ENCODE measurements at regions not wholly inside any gene's neighbourhood (a gene's known extent, or its start where the extent isn't known, plus 50 kb on each side); places are given as distances from the start of the nearest gene placed in this dataset.

DNA sequence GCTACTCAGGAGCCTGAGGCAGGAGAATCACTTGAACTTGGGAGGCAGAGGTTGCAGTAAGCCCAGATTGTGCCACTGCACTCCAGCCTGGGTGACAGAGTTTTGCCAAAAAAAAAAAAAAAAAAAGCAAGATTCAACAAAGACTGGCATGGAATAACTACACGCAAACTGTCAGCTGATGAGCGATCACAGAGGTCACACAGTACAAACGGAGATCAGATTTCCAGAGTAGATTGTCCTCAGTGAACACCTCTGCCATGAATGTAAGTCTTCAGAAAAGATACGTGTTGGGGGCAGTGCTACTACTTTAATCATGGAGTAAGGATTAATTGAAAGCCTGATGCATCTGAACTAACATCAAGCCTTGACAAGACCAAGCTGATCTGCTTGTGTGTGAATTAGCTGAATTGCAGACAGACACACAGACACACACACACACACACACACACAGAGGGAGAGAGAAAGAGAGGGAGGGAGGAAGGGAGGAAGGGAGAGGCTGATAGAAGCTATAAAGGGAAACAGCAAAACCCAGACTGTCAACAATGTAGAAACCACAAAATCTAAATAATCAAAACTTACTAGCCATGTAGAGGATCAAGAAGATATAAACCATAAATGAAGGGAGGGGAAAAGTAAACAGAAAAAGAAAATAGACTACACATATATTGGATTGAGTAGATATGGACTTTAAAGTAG, 222.9 kb upstream of the ZNF462 start:
- ATAC-seq = peak in 2 of 4 donors; percentile 42 to 44
- no peak overlapping the region for H3K27ac ChIP-seq
- peaks cover 2% of the 10 kb centered on the region for H3K4me1 ChIP-seq
- no peaks in the 10 kb centered on the region for H3K27me3 ChIP-seq (ENCODE audit: insufficient read depth in 3 of 3, low read length in 2 of 3)
- intact Hi-C loops (cut with DNase I) = no loop called here
- H3K36me3 ChIP-seq (ENCODE audit: insufficient read depth in 1 of 2, low read depth in 1 of 2) = no peaks in the 10 kb centered on the region
- TF ChIP-seq, protein P1, sequence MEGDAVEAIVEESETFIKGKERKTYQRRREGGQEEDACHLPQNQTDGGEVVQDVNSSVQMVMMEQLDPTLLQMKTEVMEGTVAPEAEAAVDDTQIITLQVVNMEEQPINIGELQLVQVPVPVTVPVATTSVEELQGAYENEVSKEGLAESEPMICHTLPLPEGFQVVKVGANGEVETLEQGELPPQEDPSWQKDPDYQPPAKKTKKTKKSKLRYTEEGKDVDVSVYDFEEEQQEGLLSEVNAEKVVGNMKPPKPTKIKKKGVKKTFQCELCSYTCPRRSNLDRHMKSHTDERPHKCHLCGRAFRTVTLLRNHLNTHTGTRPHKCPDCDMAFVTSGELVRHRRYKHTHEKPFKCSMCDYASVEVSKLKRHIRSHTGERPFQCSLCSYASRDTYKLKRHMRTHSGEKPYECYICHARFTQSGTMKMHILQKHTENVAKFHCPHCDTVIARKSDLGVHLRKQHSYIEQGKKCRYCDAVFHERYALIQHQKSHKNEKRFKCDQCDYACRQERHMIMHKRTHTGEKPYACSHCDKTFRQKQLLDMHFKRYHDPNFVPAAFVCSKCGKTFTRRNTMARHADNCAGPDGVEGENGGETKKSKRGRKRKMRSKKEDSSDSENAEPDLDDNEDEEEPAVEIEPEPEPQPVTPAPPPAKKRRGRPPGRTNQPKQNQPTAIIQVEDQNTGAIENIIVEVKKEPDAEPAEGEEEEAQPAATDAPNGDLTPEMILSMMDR (IDR thresholded peaks at IDR 0.05) = no peak
- DNase-seq = no peak
- WGBS, 3 donors = 50 to 67% (median 52%) methylated on average over 4 of the region's 4 CpGs
- no peak overlapping the region for H3K4me3 ChIP-seq
- H3K9me3 ChIP-seq = no peaks in the 10 kb centered on the region

DNA sequence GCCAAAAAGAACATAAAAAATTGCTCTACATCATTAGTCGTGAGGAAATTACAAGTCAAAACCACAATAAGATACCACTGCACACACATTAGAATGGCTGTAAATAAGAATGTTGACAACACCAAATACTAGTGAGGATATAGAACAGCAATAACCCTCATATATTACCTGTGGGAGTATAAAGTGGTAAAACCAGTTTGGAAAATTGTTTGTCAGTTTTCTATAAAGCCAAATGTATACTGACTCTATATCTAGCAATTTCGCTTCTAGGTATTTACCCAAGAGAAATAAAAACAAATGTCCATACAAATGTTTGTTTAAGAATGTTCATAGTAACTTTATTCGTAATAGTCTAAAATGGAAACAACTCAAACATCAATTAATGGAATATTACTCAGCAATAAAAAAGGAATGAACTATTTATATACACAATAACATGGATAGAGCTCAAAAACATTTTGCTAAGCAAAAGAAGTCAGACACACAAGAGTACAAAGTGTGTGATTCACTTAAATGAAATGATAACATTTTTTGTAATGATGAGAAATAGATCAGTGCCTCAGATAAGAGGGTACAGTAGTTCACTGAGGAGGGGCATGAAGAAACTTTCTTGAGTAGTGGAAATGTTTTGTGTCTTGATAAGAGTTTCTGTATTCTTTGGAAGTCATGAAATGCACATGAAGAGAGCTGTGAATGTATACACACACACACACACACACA, 219.6 kb upstream of the ZNF462 start:
- ATAC-seq = no peak
- no peak overlapping the region for H3K27ac ChIP-seq
- H3K4me3 ChIP-seq = no peak overlapping the region
- no peaks in the 10 kb centered on the region for H3K27me3 ChIP-seq (ENCODE audit: insufficient read depth in 3 of 3, low read length in 2 of 3)
- TF ChIP-seq, protein P1 (IDR thresholded peaks at IDR 0.05) = no peak
- no peaks in the 10 kb centered on the region for H3K4me1 ChIP-seq
- intact Hi-C loops (cut with DNase I) = no loop called here
- no peaks in the 10 kb centered on the region for H3K9me3 ChIP-seq
- no peaks in the 10 kb centered on the region for H3K36me3 ChIP-seq (ENCODE audit: insufficient read depth in 1 of 2, low read depth in 1 of 2)
- no peak for DNase-seq
- 90 to 94% (median 92%) methylated on average over 3 of the region's 3 CpGs for WGBS, 3 donors

DNA sequence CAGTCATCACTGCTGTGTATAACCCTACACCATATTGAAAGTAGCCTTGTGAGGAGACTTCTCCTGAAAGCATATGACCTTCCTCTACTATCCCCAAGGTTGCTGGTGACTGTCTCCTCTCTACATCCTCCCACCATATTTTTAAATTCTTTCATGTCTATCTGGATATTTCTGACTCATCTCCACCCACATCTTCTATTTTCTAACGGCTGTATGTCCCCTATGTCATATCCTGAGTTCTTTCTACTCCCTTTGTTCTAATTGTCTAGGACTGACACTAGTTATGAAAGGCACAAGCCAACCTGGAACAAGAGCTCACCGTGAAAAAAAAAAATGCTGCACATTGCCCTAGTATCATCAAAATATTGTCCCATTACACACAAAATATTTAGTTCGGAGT, 218.3 kb upstream of the ZNF462 start:
- no peak for DNase-seq
- Histone ChIP-seq H3K4me1 (no peaks in the 10 kb centered on the region), H3K36me3 (ENCODE audit: insufficient read depth in 1 of 2, low read depth in 1 of 2) (no peaks in the 10 kb centered on the region), H3K27me3 (ENCODE audit: insufficient read depth in 3 of 3, low read length in 2 of 3) (no peaks in the 10 kb centered on the region), H3K9me3 (no peaks in the 10 kb centered on the region), H3K27ac (no peak overlapping the region), H3K4me3 (no peak overlapping the region)
- TF ChIP-seq, protein P1 (IDR thresholded peaks at IDR 0.05) = no peak
- intact Hi-C loops (cut with DNase I) = no loop called here
- 73 to 75% (median 74%) methylated on average over 3 of the region's 3 CpGs for WGBS, 3 donors
- ATAC-seq = no peak

DNA sequence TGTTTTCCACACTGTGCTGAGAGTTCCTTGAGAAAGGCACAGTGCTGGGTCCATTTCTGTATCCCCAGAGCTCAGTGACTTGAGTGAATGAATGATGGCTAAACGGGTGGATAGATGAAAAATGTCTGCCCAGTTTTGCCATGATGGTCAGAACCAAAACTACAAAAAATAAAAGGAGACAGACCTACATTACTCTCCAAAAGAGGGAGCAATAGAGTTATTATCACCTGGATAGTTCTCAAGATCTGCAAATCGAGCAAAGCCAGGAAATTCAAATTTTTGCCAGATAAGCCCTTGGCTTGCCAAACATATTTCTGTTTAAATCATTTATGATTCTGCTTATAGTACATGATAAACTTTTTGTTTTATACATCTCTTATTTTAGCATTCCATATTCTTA, 214.2 kb upstream of the ZNF462 start:
- Histone ChIP-seq H3K36me3 (ENCODE audit: insufficient read depth in 1 of 2, low read depth in 1 of 2) (no peaks in the 10 kb centered on the region), H3K4me3 (no peak overlapping the region), H3K27me3 (ENCODE audit: insufficient read depth in 3 of 3, low read length in 2 of 3) (no peaks in the 10 kb centered on the region), H3K27ac (no peak overlapping the region), H3K4me1 (no peaks in the 10 kb centered on the region), H3K9me3 (no peaks in the 10 kb centered on the region)
- intact Hi-C loops (cut with DNase I) = no loop called here
- ATAC-seq (no peak), DNase-seq (no peak)
- 30 to 46% (median 34%) methylated on average over 2 of the region's 2 CpGs for WGBS, 3 donors
- TF ChIP-seq, protein P1 (IDR thresholded peaks at IDR 0.05) = peak; percentile 11

Data from psoas muscle (tissue), 7 donors.